H9 (cell line): ENCODE measurements at regions not wholly inside any gene's neighbourhood (a gene's known extent, or its start where the extent isn't known, plus 50 kb on each side); places are given as distances from the start of the nearest gene placed in this dataset.

Experiments used
- DNase-seq: peaks from one replicate; pipeline ENCODE4 v3.0.0-alpha.2; 2017
- H2AFZ ChIP-seq: one replicate; pipeline ENCODE4 v1.6.1; 2013; ENCODE audit warnings: mild to moderate bottlenecking, low read length, control low read depth, moderate library complexity
- H2AK5ac ChIP-seq: 2 replicates; pipeline ENCODE4 v1.6.1; 2013; ENCODE audit warnings: low read length, control low read depth, mixed read lengths; ENCODE audit not compliant: insufficient read length
- H2BK120ac ChIP-seq: one replicate; pipeline ENCODE4 v1.6.1; 2013; ENCODE audit warnings: low read depth, mild to moderate bottlenecking, low read length, control low read depth, inconsistent platforms; ENCODE audit not compliant: poor library complexity, severe bottlenecking
- H2BK12ac ChIP-seq: 2 replicates; pipeline ENCODE4 v1.6.1; 2013; ENCODE audit warnings: low read length, control low read depth, mixed read lengths, low read depth; ENCODE audit not compliant: insufficient read length
- H2BK15ac ChIP-seq: 2 replicates; pipeline ENCODE4 v1.6.1; 2013; ENCODE audit warnings: low read depth, low read length, control low read depth
- H2BK20ac ChIP-seq: one replicate; pipeline ENCODE4 v1.6.1; 2013; ENCODE audit warnings: low read depth, mild to moderate bottlenecking, low read length, control low read depth, inconsistent platforms; ENCODE audit not compliant: poor library complexity, severe bottlenecking
- H2BK5ac ChIP-seq: 2 replicates; pipeline ENCODE4 v1.6.1; 2013; ENCODE audit warnings: low read length, control low read depth, mixed read lengths; ENCODE audit not compliant: insufficient read length
- H3K14ac ChIP-seq: 2 replicates; pipeline ENCODE4 v1.6.1; 2013; ENCODE audit warnings: low read length, control low read depth; ENCODE audit not compliant: insufficient read depth
- H3K18ac ChIP-seq: 2 replicates; pipeline ENCODE4 v1.6.1; 2013; ENCODE audit warnings: low read depth, mild to moderate bottlenecking, mixed read lengths, low read length, control low read depth; ENCODE audit not compliant: insufficient read length
- H3K23ac ChIP-seq: 2 replicates; pipeline ENCODE4 v1.6.1; 2013; ENCODE audit warnings: low read length, control low read depth, mixed read lengths, low read depth; ENCODE audit not compliant: insufficient read length
- H3K23me2 ChIP-seq: 2 replicates; pipeline ENCODE4 v1.6.1; 2013; ENCODE audit warnings: low read depth, mild to moderate bottlenecking, mixed read lengths, low read length, control low read depth; ENCODE audit not compliant: insufficient read length, poor library complexity, severe bottlenecking
- H3K27ac ChIP-seq: 2 replicates; pipeline ENCODE4 v1.5.1; 2013; ENCODE audit warnings: low read length, control low read depth, mixed read lengths, low read depth; ENCODE audit not compliant: insufficient read length
- H3K27me3 ChIP-seq: 2 replicates; pipeline ENCODE4 v1.6.1; 2013; ENCODE audit warnings: low read length, control low read depth, inconsistent platforms; ENCODE audit not compliant: insufficient read depth
- H3K4ac ChIP-seq: 2 replicates; pipeline ENCODE4 v1.6.1; 2013; ENCODE audit warnings: low read depth, mild to moderate bottlenecking, control low read depth, inconsistent platforms, low read length, moderate library complexity
- H3K4me1 ChIP-seq: 2 replicates; pipeline ENCODE4 v1.6.1; 2013; ENCODE audit warnings: low read length, control low read depth, inconsistent platforms; ENCODE audit not compliant: insufficient read depth
- H3K4me2 ChIP-seq: 2 replicates; pipeline ENCODE4 v1.6.1; 2013; ENCODE audit warnings: low read length, control low read depth, mixed read lengths; ENCODE audit not compliant: insufficient read length, insufficient read depth
- H3K56ac ChIP-seq: 2 replicates; pipeline ENCODE4 v1.6.1; 2013; ENCODE audit warnings: low read depth, mild to moderate bottlenecking, mixed read lengths, low read length, control low read depth; ENCODE audit not compliant: insufficient read length
- H3K79me1 ChIP-seq: 2 replicates; pipeline ENCODE4 v1.6.1; 2013; ENCODE audit warnings: low read depth, mild to moderate bottlenecking, moderate library complexity, low read length, control low read depth, inconsistent platforms; ENCODE audit not compliant: insufficient read depth, poor library complexity, severe bottlenecking
- H3K79me2 ChIP-seq: 2 replicates; pipeline ENCODE4 v1.6.1; 2013; ENCODE audit warnings: low read length, control low read depth, inconsistent platforms; ENCODE audit not compliant: insufficient read depth
- H3K9ac ChIP-seq: 2 replicates; pipeline ENCODE4 v1.6.1; 2013; ENCODE audit warnings: low read length, control low read depth, mixed read lengths; ENCODE audit not compliant: insufficient read length; ENCODE audit errors: extremely low read depth
- H3K9me3 ChIP-seq: one replicate; pipeline ENCODE4 v1.6.1; 2013; ENCODE audit warnings: low read depth, low read length, inconsistent platforms; ENCODE audit not compliant: control insufficient read depth
- H3T11ph ChIP-seq: one replicate; pipeline ENCODE4 v1.6.1; 2013; ENCODE audit warnings: mild to moderate bottlenecking, low read length, control low read depth, inconsistent platforms
- H4K20me1 ChIP-seq: one replicate; pipeline ENCODE4 v1.6.1; 2013; ENCODE audit not compliant: control insufficient read depth, insufficient read length, insufficient read depth
- H4K5ac ChIP-seq: 2 replicates; pipeline ENCODE4 v1.6.1; 2013; ENCODE audit warnings: low read depth, mild to moderate bottlenecking, mixed read lengths, low read length, control low read depth; ENCODE audit not compliant: insufficient read length
- H4K8ac ChIP-seq: replicated peaks from 2 replicates; pipeline ENCODE4 v1.6.1; 2013; ENCODE audit warnings: low read length, control low read depth, mixed read lengths, low read depth; ENCODE audit not compliant: insufficient read length
- H4K91ac ChIP-seq: 2 replicates; pipeline ENCODE4 v1.6.1; 2013; ENCODE audit warnings: low read depth, mild to moderate bottlenecking, moderate library complexity, mixed read lengths, low read length, control low read depth; ENCODE audit not compliant: insufficient read length
- H3K27ac Mint-ChIP-seq, 3 experiments: 2 replicates in 2 of 3; 3 replicates in 1 of 3; pipeline ENCODE4 v1.8.0; 2020 to 2021; ENCODE audit warnings: mixed read lengths in 3 of 3, mild to moderate bottlenecking in 1 of 3, moderate library complexity in 1 of 3
- H3K27me3 Mint-ChIP-seq: 2 replicates; pipeline ENCODE4 v1.8.0; 2021; ENCODE audit warnings: low read depth, mild to moderate bottlenecking, moderate library complexity, mixed read lengths
- H3K36me3 Mint-ChIP-seq, 3 experiments: 2 replicates in 2 of 3; 3 replicates in 1 of 3; pipeline ENCODE4 v1.8.0; 2020 to 2021; ENCODE audit warnings: low read depth in 3 of 3, mixed read lengths in 3 of 3; ENCODE audit not compliant: insufficient read depth in 1 of 3
- H3K4me1 Mint-ChIP-seq, 2 experiments: 2 replicates each; pipeline ENCODE4 v1.8.0; 2020; ENCODE audit warnings: mixed read lengths in 2 of 2
- H3K4me3 Mint-ChIP-seq, 2 experiments: 2 replicates in 1 of 2; 3 replicates in 1 of 2; pipeline ENCODE4 v1.8.0; 2020 to 2021; ENCODE audit warnings: mild to moderate bottlenecking in 2 of 2, mixed read lengths in 2 of 2, moderate library complexity in 1 of 2
- H3K9me3 Mint-ChIP-seq, 2 experiments: 2 replicates in 1 of 2; 3 replicates in 1 of 2; pipeline ENCODE4 v1.8.0; 2020; ENCODE audit warnings: mild to moderate bottlenecking in 2 of 2, mixed read lengths in 2 of 2, moderate library complexity in 1 of 2
- WGBS: extraction: QIAGEN DNeasy Blood & Tissue Kit; methylation state at CpG from one replicate; pipeline ENCODE4 v1.1.7; 2013; ENCODE audit warnings: missing lambda C conversion rate, low lambda C conversion rate, mixed read lengths; ENCODE audit not compliant: insufficient read length; ENCODE audit errors: extremely low coverage; 5-methylcytosine and 5-hydroxymethylcytosine counted together
- TF ChIP-seq, protein P1 (sequence below): fragments of 200-600 bp; sonication (generic); conservative IDR thresholded peaks from 3 replicates; pipeline ENCODE4 v1.8.0; 2021; ENCODE audit warnings: antibody characterized with exemption, mild to moderate bottlenecking

DNA sequence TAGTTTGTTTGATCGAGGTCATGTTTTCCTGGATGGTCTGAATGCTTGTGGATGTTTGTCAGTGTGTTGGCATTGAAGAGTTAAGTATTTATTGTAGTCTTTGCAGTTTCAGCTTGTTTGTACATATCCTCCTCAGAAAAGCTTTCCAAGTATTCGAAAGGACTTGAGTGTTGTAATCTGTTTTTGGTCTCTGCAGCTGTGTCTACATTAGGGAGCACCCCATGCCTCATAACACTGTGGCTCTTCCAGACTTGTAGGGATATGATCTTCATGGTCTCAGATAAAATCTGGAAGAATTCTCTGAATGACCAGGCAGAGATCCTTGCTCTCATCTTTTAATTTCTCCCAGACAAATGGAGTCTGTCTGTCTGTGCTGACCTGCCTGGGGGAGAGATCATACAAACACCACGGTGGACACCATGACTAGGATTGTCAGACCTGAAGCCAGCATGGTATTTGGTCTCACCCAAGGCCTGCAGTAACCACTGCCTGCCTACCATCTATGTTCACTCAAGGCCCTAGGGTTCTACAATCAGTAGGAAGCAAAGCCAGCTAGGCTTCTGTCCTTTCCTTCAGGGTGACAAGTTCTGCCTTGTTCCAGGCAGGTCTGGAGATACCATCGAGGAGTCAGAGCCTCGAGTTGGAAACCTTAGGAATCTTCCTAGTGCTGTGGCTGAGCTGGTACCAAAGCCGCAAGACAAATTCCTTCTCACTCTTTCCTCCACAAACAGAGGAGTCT lies 114.7 kb upstream of the KHDRBS2 start:
- Histone ChIP-seq H4K5ac (no peak overlapping the region), H3K4me1 (no peaks in the 10 kb centered on the region), H4K20me1 (no peaks in the 10 kb centered on the region), H2BK120ac (no peak overlapping the region), H4K91ac (no peak overlapping the region), H3K23ac (no peak overlapping the region), H3K27ac (no peak overlapping the region), H2BK5ac (no peak overlapping the region), H3K4ac (no peak overlapping the region), H3K27me3 (no peaks in the 10 kb centered on the region), H2AFZ (no peak overlapping the region), H2BK12ac (no peak overlapping the region), H3K23me2 (no peaks in the 10 kb centered on the region), H2AK5ac (no peak overlapping the region), H3K79me1 (no peaks in the 10 kb centered on the region), H3K79me2 (no peaks in the 10 kb centered on the region), H3K56ac (no peak overlapping the region), H3T11ph (no peak overlapping the region), H2BK15ac (no peak overlapping the region), H3K14ac (no peak overlapping the region), H2BK20ac (no peak overlapping the region), H3K4me2 (no peak overlapping the region), H3K9me3 (no peaks in the 10 kb centered on the region), H4K8ac (no peak overlapping the region), H3K9ac (no peak overlapping the region), H3K18ac (no peak overlapping the region)
- Mint-ChIP-seq H3K4me1 (no peaks in the 10 kb centered on the region), H3K9me3 (no peaks in the 10 kb centered on the region), H3K27me3 (no peaks in the 10 kb centered on the region), H3K27ac (no peak overlapping the region), H3K36me3 (no peaks in the 10 kb centered on the region; a peak in 1 of 7 replicates), H3K4me3 (no peak overlapping the region)
- no CpG with 5 or more reads among the region's 6 CpGs for WGBS
- TF ChIP-seq, protein P1, sequence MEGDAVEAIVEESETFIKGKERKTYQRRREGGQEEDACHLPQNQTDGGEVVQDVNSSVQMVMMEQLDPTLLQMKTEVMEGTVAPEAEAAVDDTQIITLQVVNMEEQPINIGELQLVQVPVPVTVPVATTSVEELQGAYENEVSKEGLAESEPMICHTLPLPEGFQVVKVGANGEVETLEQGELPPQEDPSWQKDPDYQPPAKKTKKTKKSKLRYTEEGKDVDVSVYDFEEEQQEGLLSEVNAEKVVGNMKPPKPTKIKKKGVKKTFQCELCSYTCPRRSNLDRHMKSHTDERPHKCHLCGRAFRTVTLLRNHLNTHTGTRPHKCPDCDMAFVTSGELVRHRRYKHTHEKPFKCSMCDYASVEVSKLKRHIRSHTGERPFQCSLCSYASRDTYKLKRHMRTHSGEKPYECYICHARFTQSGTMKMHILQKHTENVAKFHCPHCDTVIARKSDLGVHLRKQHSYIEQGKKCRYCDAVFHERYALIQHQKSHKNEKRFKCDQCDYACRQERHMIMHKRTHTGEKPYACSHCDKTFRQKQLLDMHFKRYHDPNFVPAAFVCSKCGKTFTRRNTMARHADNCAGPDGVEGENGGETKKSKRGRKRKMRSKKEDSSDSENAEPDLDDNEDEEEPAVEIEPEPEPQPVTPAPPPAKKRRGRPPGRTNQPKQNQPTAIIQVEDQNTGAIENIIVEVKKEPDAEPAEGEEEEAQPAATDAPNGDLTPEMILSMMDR = no peak
- DNase-seq = no peak
